AG08395 (cell line): ENCODE measurements at regions not wholly inside any gene's neighbourhood (a gene's known extent, or its start where the extent isn't known, plus 50 kb on each side); places are given as distances from the start of the nearest gene placed in this dataset.
"Not testable (repeated sequence)": the region's sequence is repeated elsewhere in the genome, so short reads cannot be mapped to it uniquely, and the experiment has no call there.

Experiments used
- DNase-seq: peaks from one replicate; pipeline ENCODE4 v3.0.0; 2012; ENCODE audit warnings: mixed read lengths, low spot score

DNA sequence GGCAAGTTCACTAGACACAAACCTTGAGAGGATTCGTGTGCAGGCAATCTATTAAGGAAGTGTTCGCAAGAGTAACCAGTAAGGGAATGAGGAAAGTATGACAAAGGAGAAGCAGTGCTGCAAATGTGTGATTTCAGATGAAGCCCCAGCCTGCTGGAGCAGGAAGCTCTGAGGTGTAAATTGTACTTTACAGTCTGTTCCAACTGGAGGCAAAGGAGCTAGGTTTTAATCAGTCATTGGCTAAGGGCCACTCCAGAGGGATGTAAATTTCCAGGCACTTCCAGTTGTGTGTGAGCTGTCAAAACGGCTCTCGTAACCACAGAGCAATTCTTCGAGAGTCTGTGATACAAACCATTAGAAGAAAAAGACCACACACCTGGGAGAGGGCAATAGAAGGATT is 359.5 kb upstream of the FAM98A start:
- no peak for DNase-seq

DNA sequence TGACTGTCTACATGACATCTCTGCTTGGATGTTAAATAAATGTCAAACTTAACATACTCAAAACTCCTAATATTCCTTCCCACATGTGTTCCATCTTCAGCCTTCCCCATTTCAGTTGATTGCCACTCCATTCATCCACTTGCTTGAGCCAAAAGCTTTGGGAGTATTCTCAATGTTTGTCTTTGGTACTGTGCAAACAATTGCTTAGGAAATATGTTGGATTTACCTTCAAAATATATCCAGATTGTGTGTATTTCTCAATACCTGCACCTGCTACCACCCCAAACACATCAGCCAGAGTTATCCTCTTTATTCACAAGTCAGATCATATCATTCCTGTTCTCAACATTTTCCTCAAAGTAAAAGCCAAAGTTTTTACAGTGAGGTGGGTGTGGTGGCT is 350.3 kb upstream of the FAM98A start:
- DNase-seq = no peak

DNA sequence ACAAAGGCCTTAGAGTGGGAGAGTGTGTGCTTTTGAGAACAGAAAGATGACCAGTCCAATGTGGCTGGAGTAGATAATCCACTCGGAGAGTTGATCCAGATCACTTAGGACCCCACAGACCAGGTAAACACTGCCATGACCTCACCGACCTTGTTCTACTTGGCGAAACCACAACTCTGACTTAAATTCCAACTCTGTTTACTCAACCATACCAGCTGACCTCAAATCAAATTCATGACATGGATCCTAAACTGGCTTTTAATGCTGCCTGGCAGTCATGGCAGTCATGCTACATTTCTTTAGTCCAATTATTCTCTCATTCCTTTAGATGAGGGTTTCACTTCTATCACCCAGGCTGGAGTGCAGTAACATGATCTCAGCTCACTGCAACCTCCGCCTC is 347.1 kb upstream of the FAM98A start:
- DNase-seq = no peak

DNA sequence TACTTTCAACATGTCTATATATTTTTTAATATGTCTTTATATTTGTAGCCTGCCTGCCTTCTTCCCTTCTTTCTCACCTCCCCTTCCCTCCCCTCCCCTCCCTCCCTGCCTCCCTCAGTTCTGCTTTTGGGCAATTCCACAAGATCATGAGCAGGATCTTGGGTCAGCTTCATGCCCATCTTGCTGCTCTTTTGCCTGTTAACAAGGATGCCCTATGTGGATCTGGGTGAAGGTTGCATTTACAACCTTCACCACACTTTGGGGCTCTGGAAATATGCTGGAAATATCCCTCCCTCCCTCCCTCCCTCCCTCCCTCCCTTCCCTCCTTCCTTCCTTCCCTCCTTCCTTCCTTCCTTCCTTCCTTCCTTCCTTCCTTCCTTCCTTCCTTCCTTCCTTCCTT is 334.1 kb upstream of the FAM98A start:
- DNase-seq = no peak

DNA sequence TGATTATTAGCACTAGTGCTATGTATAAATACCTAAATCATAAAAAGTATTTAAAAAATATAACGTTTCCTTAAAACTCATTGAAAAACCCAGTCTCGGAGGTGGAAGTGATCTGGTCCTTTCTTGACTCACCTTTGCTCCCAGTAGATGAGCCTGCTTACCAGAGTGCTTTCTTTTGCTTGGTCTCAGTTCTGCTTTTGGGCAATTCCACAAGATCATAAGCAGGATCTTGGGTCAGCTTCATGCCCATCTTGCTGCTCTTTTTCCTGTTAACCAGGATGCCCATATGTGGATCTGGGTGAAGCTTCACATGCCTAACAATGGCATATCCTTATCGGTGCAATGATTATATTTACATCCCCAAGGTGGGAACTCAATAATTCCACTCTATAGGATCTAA is 332.1 kb upstream of the FAM98A start:
- no peak for DNase-seq

DNA sequence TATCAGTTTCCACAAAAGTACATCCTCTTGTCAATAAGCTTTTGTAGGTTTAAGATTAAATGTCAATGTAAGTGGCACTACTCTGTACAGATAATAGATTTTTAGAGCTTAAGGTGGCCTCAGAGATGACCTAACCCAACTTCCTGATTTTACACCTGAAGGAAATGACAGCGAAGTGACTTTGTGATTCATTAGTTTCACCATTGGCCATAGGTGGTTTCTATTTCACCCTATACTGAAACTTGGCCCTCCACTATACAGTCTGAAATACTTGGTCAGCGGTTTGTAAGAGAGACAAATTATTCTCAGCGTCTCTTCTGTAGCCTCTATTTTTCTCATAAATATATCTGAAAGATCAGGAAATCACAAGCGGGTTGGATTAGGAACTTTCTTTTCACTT is 330.4 kb upstream of the FAM98A start:
- DNase-seq = no peak

DNA sequence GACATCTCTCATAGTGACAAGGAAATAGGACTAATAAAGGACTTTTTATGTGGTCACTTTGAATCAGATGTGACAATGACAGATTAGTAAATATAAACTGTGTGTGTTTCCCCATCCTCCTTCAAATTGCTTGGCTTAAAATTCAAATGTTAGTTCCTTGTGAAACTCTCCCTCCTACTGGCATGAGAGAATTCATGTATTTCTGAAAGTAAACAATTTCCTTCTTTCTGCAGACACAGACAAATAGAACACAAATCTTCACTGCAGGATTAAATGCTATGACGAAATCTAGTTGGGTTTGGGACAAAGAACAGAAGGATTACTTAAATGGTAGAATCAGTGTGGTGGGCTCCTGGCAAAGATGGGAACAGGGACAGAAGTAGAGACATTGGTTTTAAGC is 328.7 kb upstream of the FAM98A start:
- no peak for DNase-seq

DNA sequence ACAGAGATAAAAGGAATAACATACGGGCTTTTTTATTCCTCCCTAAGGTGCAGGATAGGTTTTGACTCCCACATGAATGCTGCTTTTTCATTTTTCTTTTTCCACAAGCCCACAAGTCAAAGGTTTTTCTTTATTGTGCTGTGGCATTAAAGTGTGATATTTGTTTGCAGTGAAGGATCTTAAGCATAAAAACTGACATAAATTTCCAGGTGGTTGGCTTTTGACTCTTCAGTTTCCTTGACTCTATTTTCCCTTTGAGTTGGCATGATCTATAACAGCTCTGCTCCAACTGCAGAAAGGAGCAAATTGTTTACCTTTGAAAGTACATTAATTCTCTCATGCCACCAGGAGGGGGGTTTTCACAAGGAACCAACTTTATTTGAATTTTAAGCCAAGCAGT is 326.2 kb upstream of the FAM98A start:
- no peak for DNase-seq

DNA sequence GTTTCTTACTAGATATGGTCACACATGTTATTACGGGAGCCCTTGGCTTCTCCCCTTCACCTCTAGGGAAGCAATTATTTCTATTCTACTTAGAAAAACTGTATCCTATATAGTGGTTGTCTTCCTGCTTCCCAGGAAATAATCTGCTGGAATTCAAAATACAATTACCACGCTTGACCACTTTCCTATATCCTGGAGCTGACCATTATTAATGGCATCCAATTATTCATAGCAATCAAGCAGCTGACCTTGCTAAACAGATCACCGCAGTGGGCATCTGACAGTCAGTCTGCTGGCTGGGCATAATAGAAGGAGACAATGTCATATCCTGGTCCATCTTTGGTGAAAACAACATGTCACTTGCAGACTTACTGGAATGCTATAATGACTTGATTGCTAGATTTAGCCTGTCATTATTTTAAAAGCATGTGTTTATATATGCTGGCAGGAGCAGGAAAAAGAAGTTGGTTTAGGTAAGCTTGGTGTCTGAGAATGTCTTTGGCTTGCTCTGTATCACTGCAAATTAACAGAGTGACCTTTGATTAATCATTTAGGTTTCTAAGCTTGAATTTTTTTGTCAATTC is 325.6 kb upstream of the FAM98A start:
- no peak for DNase-seq

DNA sequence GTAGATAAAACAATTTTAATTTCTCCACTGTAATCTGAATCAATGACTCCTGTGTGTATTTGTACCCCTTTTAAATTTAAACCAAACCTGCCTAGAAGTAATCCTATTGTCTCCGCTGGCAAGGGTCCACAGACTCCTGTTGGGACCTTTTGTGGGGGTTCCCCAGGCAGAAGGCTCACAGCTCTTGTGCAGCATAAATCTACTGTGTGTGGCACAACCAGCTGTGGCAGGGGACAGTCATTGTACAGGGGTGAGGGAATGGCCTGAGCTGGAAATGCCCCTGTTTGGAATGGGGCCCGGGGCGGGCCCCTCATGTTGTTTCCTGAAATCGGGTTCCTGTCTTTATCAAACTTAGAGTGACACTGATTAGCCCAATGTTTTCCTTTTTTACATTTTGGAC is 318.2 kb upstream of the FAM98A start:
- no peak for DNase-seq

DNA sequence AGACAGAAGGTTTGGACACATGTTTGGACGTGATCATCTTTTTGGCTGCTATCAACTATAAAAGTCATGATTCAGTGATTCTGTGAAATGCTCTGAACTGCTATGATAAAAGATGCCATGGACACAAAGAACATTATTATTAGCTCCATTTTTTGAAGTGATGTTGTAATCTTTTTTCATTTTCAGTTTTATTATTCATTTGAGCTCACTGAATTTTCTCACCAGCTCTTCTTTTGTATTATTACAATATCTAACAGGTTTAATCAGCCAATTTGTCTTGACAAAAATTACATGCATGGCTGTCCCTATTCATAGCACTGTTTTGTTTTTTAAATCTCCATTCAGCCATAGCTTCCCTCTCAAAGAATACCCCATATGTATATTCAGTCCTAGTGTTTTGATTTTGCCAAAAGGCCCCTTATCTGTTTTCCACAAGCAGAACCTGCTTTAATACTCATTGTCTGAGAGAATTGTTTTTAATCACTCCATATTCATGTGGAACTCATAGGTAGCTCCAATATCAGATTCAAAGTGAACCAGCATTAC is 314.0 kb upstream of the FAM98A start:
- DNase-seq = no peak

DNA sequence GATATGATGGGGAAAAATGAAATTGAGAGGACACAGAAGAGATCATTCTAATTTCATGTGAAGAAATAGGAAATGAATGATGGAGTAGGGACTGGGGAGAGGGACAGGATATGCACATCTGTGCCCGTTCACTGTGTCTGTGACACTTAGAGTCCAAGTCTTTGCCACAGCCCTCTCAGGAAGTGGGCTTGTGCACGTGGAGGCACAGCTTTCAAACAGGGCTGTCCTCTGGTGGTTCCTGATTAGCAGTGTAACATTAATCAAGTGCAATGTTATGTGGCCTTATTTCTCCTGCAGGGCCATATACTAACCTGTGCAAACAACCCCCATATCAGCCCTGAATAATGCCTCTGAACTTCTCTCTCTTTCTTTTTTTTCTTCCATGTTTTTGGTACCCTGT is 312.2 kb upstream of the FAM98A start:
- DNase-seq = no peak

DNA sequence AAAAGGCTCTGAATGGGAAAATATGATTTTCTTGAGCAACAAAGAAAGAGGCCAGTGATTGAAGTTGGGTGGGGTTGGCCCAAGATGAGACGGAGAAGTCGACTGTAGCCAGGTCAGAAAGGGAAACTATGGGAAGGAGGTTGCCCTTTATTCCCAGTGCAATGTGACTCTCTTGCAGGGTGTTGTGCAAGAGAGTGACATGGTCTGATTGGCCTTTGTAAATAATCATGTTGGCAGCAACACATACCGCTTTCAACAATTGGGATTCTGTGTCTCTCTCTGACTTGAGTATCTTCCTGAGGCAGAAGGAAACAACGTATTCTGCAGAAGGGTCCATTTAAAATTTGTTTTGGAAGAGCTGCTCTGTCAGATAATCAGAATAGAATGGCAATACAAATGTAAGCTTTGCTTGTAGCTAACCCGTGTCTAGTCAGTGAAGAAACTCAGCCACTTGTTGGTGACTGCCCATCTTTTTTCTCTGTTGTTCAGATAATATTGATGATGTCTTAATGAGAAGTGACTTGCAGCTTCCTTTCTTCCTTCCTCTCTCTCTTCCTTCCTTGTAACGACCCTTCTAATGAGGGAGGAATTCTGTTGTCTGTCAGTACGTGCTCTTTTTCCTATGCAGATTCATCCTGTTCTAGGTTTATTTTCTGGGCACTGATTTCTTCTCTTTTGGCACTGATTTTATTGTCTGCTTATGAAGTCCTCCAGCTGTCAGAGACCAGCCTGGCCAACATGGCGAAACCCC is 311.0 kb upstream of the FAM98A start:
- DNase-seq = no peak

DNA sequence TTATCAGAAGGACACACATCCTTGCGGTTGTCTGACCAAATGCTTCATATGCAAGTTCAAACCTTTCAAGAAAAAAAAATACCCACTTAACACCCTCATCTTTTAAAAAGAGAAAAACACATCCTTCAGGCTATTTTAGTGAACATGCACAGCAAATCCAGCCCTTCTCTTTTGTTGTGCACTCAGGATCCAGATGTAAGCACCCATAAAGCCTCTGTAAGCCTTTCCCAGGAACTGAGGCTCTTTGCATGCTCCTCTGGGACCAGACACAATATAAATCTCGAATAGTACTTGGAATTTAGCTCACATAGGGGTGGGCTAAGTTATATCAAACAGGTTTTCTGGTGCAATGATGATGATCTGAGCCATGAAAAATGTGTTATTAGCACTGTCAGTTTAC is 308.8 kb upstream of the FAM98A start:
- DNase-seq = no peak

DNA sequence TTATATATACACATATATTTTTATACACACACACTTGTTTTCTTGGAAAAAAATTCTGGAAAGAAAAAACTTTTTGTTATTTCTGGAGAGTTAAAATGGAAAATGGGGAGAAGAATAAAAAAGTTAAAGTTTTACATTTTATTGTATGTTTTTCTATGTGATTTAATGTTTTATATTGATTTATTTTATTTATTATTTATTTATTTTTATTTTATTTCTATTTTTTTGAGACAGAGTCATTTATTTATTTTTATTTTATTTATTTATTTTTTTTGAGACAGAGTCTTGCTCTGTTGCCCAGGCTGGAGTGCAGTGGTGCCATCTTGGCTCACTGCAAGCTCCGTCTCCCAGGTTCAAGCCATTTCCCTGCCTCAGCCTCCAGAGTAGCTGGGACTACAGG is 307.0 kb upstream of the FAM98A start:
- not testable (repeated sequence) for DNase-seq

DNA sequence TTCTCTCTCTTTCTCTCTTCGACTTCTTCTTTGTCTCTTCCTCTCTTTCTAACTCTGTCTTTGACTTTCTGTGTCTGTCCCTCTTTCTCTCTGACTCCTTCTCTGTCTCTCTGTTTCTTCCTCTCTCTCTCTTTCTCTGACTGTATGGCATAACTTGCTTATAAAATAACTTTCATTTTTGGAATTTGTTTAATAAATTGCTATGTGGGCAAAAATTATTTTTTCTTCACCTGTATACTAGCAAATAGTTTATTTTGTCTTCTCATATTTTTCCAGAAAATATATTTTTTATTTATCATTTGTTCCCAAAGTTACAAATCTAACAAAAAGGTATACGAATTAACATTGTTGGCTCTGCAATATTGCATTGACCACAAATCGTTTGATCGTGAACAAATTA is 305.7 kb upstream of the FAM98A start:
- no peak for DNase-seq

DNA sequence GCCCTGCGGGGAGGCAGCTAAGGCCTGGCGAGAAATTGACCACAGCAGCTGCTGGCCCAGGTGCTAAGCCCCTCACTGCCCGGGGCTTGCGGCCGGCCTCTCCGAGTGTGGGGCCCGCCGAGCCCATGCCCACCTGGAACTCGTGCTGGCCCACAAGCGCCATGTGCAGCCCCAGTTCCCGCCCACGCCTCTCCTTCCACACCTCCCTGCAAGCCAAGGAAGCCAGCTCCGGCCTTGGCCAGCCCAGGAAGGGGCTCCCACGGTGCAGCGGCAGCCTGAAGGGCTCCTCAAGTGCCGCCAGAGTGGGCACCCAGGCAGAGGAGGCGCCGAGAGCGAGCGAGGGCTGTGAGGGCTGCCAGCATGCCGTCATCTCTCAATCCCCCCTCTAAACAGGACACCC is 304.6 kb upstream of the FAM98A start:
- DNase-seq = no peak

DNA sequence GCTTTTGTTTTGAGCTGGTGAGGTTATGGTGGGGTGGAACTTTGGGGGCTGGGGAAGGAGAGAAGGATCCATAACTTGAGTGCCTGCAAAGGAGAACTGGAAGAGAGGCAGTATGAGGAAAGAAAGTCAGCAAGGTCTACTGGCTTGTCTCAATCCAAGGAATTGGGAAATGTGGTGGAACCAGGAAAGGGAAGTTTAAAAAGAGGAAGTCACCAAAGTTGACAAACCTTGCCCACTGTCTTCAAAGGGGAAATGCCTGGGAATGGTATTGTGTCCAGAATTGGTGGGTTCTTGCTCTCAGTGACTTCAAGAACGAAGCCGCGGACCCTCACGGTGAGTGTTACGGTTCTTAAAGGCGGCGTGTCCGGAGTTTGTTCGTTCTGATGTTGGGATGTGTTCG is 304.1 kb upstream of the FAM98A start:
- DNase-seq = no peak

DNA sequence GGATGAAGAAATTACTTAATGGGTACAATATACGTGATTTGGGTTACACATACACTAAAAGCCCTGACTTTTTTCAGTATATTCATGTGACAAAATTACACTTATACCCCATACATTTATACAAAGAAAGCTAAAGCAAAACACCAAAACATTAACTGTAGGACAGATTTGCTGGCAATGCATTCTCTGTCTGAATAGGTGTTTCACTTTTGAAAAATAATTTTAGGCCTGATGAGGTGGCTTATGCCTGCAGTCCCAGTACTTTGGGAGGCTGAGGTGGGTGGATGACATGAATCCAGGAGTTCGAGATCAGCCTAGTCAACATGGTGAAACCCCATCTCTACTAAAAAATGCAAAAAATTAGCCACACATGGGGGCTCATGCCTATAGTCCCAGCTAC is 301.5 kb upstream of the FAM98A start:
- no peak for DNase-seq

DNA sequence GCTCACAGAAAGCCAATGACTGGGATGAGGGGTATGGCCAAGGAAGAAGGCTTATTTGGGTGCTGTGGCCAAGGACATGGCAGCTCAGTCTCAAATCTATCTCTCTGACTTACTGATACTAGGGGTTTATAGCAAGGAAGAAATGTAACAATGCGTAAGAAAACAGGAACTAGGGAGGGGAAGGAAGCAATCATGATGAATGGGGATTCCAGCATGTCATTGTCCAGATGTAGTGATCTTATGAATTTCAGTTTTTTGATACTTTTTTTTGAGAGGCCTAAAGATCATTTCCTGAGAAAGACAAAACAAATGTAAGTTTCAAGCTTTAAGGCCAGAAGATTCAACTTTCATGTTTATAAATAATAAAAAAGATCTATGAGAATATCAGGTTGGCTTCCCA is 298.6 kb upstream of the FAM98A start:
- DNase-seq = no peak

DNA sequence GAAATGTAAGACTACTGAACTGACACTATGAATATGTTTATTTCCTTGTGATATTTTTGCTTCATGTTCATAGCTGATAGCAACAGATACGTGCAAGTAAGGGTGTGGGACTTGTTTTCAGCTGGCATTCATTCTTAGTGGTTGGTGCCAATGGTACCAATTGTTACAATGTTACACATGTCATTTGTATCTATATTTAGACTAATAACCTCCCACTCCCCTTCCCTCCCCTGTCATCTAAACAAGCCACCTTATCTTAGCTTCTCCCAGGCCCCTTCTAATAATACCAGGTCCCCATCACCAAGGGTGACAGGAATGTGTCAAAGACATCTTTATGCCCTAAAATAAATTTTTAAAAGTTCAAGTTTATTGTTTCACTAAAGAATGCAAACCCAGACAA is 294.7 kb upstream of the FAM98A start:
- no peak for DNase-seq

DNA sequence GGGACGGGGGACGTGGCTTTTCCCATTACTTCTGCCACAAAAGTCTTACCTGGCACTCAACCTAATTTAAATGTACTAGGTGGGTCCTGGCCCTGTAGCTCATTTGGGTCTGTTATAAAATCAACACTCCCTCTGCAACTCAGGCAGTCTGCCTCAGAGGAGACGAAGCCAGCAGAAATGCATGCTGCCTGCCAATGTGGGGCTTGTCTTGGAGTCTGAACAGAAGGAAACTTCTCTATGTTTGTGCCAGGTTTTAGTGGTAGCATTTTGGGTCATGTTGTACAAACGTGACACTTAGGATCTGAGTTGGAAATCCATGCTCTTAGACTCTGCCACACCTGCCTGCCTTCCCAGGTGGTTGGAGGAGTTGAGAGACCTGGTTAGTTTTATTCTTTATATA is 292.5 kb upstream of the FAM98A start:
- DNase-seq = no peak

DNA sequence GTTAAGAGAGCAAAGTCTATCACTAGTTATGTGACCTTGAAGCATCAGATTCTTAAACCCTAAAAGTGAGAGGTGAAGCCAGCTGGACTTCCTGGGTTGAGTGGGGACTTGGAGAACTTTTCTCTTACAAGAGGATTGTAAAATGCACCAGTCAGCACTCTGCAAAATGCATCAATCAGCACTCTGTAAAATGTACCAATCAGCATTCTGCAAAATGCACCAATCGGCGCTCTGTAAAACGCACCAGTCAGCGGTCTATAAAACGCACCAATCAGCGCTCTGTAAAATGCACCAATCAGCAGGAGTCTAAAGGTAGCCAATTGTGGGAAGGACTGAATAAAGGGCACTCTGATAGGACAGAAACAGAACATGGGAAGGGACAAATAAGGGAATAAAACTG is 291.6 kb upstream of the FAM98A start:
- DNase-seq = no peak
